Ascending aorta (tissue), 2 donors: ENCODE measurements at regions not wholly inside any gene's neighbourhood (a gene's known extent, or its start where the extent isn't known, plus 50 kb on each side); places are given as distances from the start of the nearest gene placed in this dataset.

Experiments
- DNase-seq, 2 donors: peaks; one replicate each; pipeline ENCODE4 v3.0.0-alpha.2; 2019; ENCODE audit warnings: low spot score in 2 of 2
- H3K27ac ChIP-seq, 2 donors: fragments of 200-600 bp; sonication (generic); one replicate each; pipeline ENCODE4 v1.5.1; 2016 to 2017; ENCODE audit warnings: mild to moderate bottlenecking in 1 of 2
- H3K27me3 ChIP-seq: fragments of 200-600 bp; sonication (generic); one replicate; pipeline ENCODE4 v1.5.1; 2017
- H3K36me3 ChIP-seq, 2 donors: fragments of 200-600 bp; sonication (generic); one replicate each; pipeline ENCODE4 v1.5.1; 2016
- H3K4me1 ChIP-seq, 2 donors: fragments of 200-600 bp; sonication (generic); one replicate each; pipeline ENCODE4 v1.5.1; 2016 to 2017; ENCODE audit warnings: mild to moderate bottlenecking in 1 of 2
- H3K4me3 ChIP-seq, 2 donors: fragments of 200-600 bp; sonication (generic); one replicate each; pipeline ENCODE4 v1.5.1; 2016 to 2017; ENCODE audit warnings: mild to moderate bottlenecking in 1 of 2
- H3K9me3 ChIP-seq, 2 donors: fragments of 200-600 bp; sonication (generic); one replicate each; pipeline ENCODE4 v1.5.1; 2016
- CTCF ChIP-seq, 3 experiments: fragments of 200-600 bp in 2 of 3; fragments of 450-650 bp in 1 of 3; sonication (generic) in 2 of 3; IDR thresholded peaks; one replicate each; pipeline ENCODE4 v1.5.1; 2016 to 2019; ENCODE audit warnings: antibody characterized with exemption in 3 of 3, mild to moderate bottlenecking in 1 of 3, moderate library complexity in 1 of 3
- intact Hi-C: fragments of 100-400 bp; cut with DNase I; formaldehyde crosslinking; loops from one replicate; pipeline ENCODE4 v1.15.1; 2023

DNA sequence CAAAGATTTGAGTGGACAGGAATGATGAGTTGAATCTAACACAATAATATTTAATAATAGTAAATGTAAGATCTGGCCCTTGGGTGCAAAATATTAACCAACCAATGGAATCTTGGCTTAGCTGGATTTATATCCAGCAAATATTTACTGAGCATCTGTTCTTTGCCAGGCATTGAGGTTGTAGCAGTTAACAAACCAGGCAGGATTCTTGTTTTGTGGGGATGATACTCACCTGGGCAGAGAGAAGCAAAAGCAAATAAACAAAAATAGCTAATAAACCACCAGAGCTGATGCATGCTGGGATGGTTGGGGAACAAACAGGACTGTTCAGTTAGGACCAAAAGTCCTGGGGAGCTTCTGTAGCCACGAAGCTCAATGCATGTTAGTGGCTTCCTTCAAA, 84.1 kb upstream of the CDH13 start:
- intact Hi-C loops = no loop called here
- no peaks in the 10 kb centered on the region for H3K4me1 ChIP-seq
- no peak overlapping the region for H3K4me3 ChIP-seq
- H3K9me3 ChIP-seq = no peaks in the 10 kb centered on the region
- H3K27me3 ChIP-seq = no peaks in the 10 kb centered on the region
- H3K36me3 ChIP-seq = no peaks in the 10 kb centered on the region
- no peak overlapping the region for H3K27ac ChIP-seq
- DNase-seq = no peak
- TF ChIP-seq CTCF (IDR thresholded peaks at IDR 0.05) = no peak

GRCh38 chr16:82541103-82541502, 85.7 kb upstream of the CDH13 start:
- H3K27ac ChIP-seq = no peak overlapping the region
- no peaks in the 10 kb centered on the region for H3K4me1 ChIP-seq
- DNase-seq = no peak
- H3K36me3 ChIP-seq = no peaks in the 10 kb centered on the region
- intact Hi-C loops = no loop called here
- H3K27me3 ChIP-seq = no peaks in the 10 kb centered on the region
- no peaks in the 10 kb centered on the region for H3K9me3 ChIP-seq
- H3K4me3 ChIP-seq = no peak overlapping the region
- TF ChIP-seq CTCF (IDR thresholded peaks at IDR 0.05) = no peak

- no peaks in the 10 kb centered on the region for H3K36me3 ChIP-seq
- intact Hi-C loops = no loop called here
- no peaks in the 10 kb centered on the region for H3K9me3 ChIP-seq
- H3K27ac ChIP-seq = no peak overlapping the region
- no peak for TF ChIP-seq CTCF (IDR thresholded peaks at IDR 0.05)
- no peaks in the 10 kb centered on the region for H3K4me1 ChIP-seq
- DNase-seq = no peak
- H3K4me3 ChIP-seq = no peak overlapping the region
- no peaks in the 10 kb centered on the region for H3K27me3 ChIP-seq
Measured at GRCh38 chr16:82535764-82536163, 91.0 kb upstream of the CDH13 start.

- no peak for TF ChIP-seq CTCF (IDR thresholded peaks at IDR 0.05)
- Histone ChIP-seq H3K4me1 (no peaks in the 10 kb centered on the region), H3K27ac (no peak overlapping the region), H3K9me3 (no peaks in the 10 kb centered on the region), H3K4me3 (no peak overlapping the region), H3K36me3 (no peaks in the 10 kb centered on the region), H3K27me3 (no peaks in the 10 kb centered on the region)
- intact Hi-C loops = no loop called here
- DNase-seq = no peak
Measured at GRCh38 chr16:82535262-82535661, 91.5 kb upstream of the CDH13 start.

DNA sequence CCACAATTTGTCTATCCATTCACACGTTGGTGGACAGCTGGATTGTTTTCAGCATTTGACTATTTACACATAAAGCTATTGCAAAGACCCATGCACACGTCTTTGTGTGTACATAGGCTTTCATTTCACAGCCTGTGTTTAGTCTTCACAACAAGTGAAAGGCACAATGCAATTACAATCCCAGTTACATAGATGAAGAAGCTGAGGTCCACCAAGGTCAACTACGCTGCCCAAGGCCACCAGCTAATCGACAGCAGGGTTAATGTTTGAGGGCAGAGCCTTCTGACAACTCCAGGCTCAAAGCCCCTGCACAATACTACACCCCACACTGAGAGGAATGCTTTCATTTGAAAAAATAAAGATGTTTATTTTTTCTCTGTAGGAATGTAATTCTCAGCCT, 93.6 kb upstream of the CDH13 start:
- Histone ChIP-seq H3K4me1 (no peaks in the 10 kb centered on the region), H3K9me3 (no peaks in the 10 kb centered on the region), H3K27me3 (no peaks in the 10 kb centered on the region), H3K27ac (no peak overlapping the region), H3K36me3 (no peaks in the 10 kb centered on the region), H3K4me3 (no peak overlapping the region)
- DNase-seq = no peak
- no peak for TF ChIP-seq CTCF (IDR thresholded peaks at IDR 0.05)
- intact Hi-C loops = no loop called here

DNA sequence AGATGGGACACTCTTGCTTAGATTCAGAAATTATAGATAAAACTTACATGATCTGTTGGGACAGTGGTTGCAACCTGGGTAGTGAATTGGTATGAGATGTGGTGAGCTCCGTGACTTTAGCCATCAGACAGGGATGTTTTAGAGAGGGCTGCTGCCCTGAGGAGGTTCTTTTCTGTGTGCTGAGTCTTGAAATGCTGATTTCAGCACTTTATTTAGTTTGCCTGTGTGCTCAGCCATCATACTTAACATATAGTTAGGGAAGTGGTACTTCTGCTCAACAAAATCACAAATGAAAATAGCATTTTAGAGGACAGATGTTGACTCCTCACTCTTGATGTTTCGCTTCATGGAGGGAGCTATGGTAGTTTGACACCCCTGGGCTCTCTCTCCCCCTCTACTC, 95.9 kb upstream of the CDH13 start:
- intact Hi-C loops = no loop called here
- Histone ChIP-seq H3K4me1 (peaks cover 0 to 3% of the 10 kb centered on the region in 2 donors), H3K27ac (no peak overlapping the region), H3K36me3 (no peaks in the 10 kb centered on the region), H3K4me3 (no peak overlapping the region), H3K27me3 (no peaks in the 10 kb centered on the region), H3K9me3 (no peaks in the 10 kb centered on the region)
- DNase-seq = no peak
- TF ChIP-seq CTCF (IDR thresholded peaks at IDR 0.05) = no peak
